H1 (cell line): ENCODE measurements at regions not wholly inside any gene's neighbourhood (a gene's known extent, or its start where the extent isn't known, plus 50 kb on each side); places are given as distances from the start of the nearest gene placed in this dataset.

Experiments used
- SIN3A ChIP-seq, 2 experiments: IDR thresholded peaks in 1 of 2; conservative IDR thresholded peaks in 1 of 2; 2 replicates each; pipeline ENCODE4 v1.6.1; 2011 to 2012; ENCODE audit warnings: low read length in 2 of 2, improper control_type of control experiment in 1 of 2, low read depth in 1 of 2, mild to moderate bottlenecking in 1 of 2

- no peak for TF ChIP-seq SIN3A (conservative IDR thresholded peaks at IDR 0.05 in 1 of 2, IDR thresholded peaks at IDR 0.05 in 1 of 2; ENCODE audit: low read depth in 1 of 2, low read length in 2 of 2)
Measured at GRCh38 chrX:45683914-45684313, 483.2 kb upstream of the DIPK2B start (continued).
